ENCODE measurements at regions not wholly inside any gene's neighbourhood (a gene's known extent, or its start where the extent isn't known, plus 50 kb on each side); places are given as distances from the start of the nearest gene placed in this dataset.
"Not testable (repeated sequence)": the region's sequence is repeated elsewhere in the genome, so short reads cannot be mapped to it uniquely, and the experiment has no call there.

GRCh38 chr2:220756653-220757052, 815.5 kb downstream of the EPHA4 start:
- H3K27ac Mint-ChIP-seq (ENCODE audit: unreplicated experiment), result no peak overlapping the region
- no peaks in the 10 kb centered on the region for H3K36me3 Mint-ChIP-seq (ENCODE audit: low read depth, unreplicated experiment)

GRCh38 chr2:220758376-220758775, 813.7 kb downstream of the EPHA4 start:
- not testable (repeated sequence) for H3K4me3 Mint-ChIP-seq (ENCODE audit: unreplicated experiment); H3K4me3 ChIP-seq (ENCODE audit: insufficient read depth, low read depth, low read length); H3K4me1 ChIP-seq (ENCODE audit: insufficient read depth, low read length); H3K4me1 Mint-ChIP-seq (ENCODE audit: low read depth, unreplicated experiment); H3K27me3 Mint-ChIP-seq (ENCODE audit: low read depth, unreplicated experiment); H3K79me2 ChIP-seq (ENCODE audit: insufficient read depth, low read length); H3K4me2 ChIP-seq (ENCODE audit: low read length); H3K27me3 ChIP-seq (ENCODE audit: insufficient read depth, low read length); H3K9me3 ChIP-seq (ENCODE audit: insufficient read depth, low read depth, low read length); FAIRE-seq; H3K36me3 Mint-ChIP-seq (ENCODE audit: low read depth, unreplicated experiment); H3K36me3 ChIP-seq (ENCODE audit: insufficient read depth, low read length); H4K20me1 ChIP-seq (ENCODE audit: insufficient read depth, low read length); H2AFZ ChIP-seq (ENCODE audit: low read depth, low read length); DNase-seq (ENCODE audit: low read depth); H3K27ac Mint-ChIP-seq (ENCODE audit: unreplicated experiment); H3K9ac ChIP-seq (ENCODE audit: low read length); H3K27ac ChIP-seq (ENCODE audit: low read depth, low read length); H3K9me3 Mint-ChIP-seq (ENCODE audit: unreplicated experiment)

More at GRCh38 chr2:220756653-220757052, 815.5 kb downstream of the EPHA4 start:
- Histone ChIP-seq H3K9me3 (ENCODE audit: insufficient read depth, low read depth, low read length) (no peaks in the 10 kb centered on the region), H3K27me3 (ENCODE audit: insufficient read depth, low read length) (no peaks in the 10 kb centered on the region), H3K4me2 (ENCODE audit: low read length) (no peak overlapping the region), H3K79me2 (ENCODE audit: insufficient read depth, low read length) (no peaks in the 10 kb centered on the region), H2AFZ (ENCODE audit: low read depth, low read length) (no peak overlapping the region), H3K9ac (ENCODE audit: low read length) (no peak overlapping the region), H3K27ac (ENCODE audit: low read depth, low read length) (no peak overlapping the region), H3K36me3 (ENCODE audit: insufficient read depth, low read length) (no peaks in the 10 kb centered on the region), H3K4me1 (ENCODE audit: insufficient read depth, low read length) (no peaks in the 10 kb centered on the region), H3K4me3 (ENCODE audit: insufficient read depth, low read depth, low read length) (no peak overlapping the region), H4K20me1 (ENCODE audit: insufficient read depth, low read length) (no peaks in the 10 kb centered on the region)
- TF ChIP-seq CTCF (IDR thresholded peaks at IDR 0.05; ENCODE audit: insufficient read depth, low read depth, low read length) (no peak), EZH2 (IDR thresholded peaks at IDR 0.05; ENCODE audit: insufficient read depth, low read length) (no peak)
- no peak overlapping the region for H3K4me3 Mint-ChIP-seq (ENCODE audit: unreplicated experiment)
- H3K4me1 Mint-ChIP-seq (ENCODE audit: low read depth, unreplicated experiment), result no peaks in the 10 kb centered on the region
- FAIRE-seq (no peak), DNase-seq (ENCODE audit: low read depth) (no peak)
- peaks cover 2% of the 10 kb centered on the region for H3K9me3 Mint-ChIP-seq (ENCODE audit: unreplicated experiment)
- H3K27me3 Mint-ChIP-seq (ENCODE audit: low read depth, unreplicated experiment), result no peaks in the 10 kb centered on the region

GRCh38 chr2:220764171-220764570, 807.9 kb downstream of the EPHA4 start:
- Histone ChIP-seq H3K36me3 (ENCODE audit: insufficient read depth, low read length) (no peaks in the 10 kb centered on the region), H3K9ac (ENCODE audit: low read length) (no peak overlapping the region), H4K20me1 (ENCODE audit: insufficient read depth, low read length) (no peaks in the 10 kb centered on the region), H3K4me3 (ENCODE audit: insufficient read depth, low read depth, low read length) (no peak overlapping the region), H3K4me2 (ENCODE audit: low read length) (no peak overlapping the region), H3K79me2 (ENCODE audit: insufficient read depth, low read length) (no peaks in the 10 kb centered on the region), H2AFZ (ENCODE audit: low read depth, low read length) (no peak overlapping the region), H3K27me3 (ENCODE audit: insufficient read depth, low read length) (no peaks in the 10 kb centered on the region), H3K27ac (ENCODE audit: low read depth, low read length) (no peak overlapping the region), H3K9me3 (ENCODE audit: insufficient read depth, low read depth, low read length) (no peaks in the 10 kb centered on the region), H3K4me1 (ENCODE audit: insufficient read depth, low read length) (no peaks in the 10 kb centered on the region)
- Mint-ChIP-seq H3K4me3 (ENCODE audit: unreplicated experiment) (no peak overlapping the region), H3K27me3 (ENCODE audit: low read depth, unreplicated experiment) (no peaks in the 10 kb centered on the region), H3K27ac (ENCODE audit: unreplicated experiment) (no peak overlapping the region), H3K9me3 (ENCODE audit: unreplicated experiment) (no peaks in the 10 kb centered on the region), H3K4me1 (ENCODE audit: low read depth, unreplicated experiment) (no peaks in the 10 kb centered on the region), H3K36me3 (ENCODE audit: low read depth, unreplicated experiment) (no peaks in the 10 kb centered on the region)
- no peak for FAIRE-seq
- DNase-seq (ENCODE audit: low read depth), result no peak
- TF ChIP-seq CTCF (IDR thresholded peaks at IDR 0.05; ENCODE audit: insufficient read depth, low read depth, low read length), result no peak
- TF ChIP-seq EZH2 (IDR thresholded peaks at IDR 0.05; ENCODE audit: insufficient read depth, low read length), result no peak
